ENCODE measurements at regions not wholly inside any gene's neighbourhood (a gene's known extent, or its start where the extent isn't known, plus 50 kb on each side); places are given as distances from the start of the nearest gene placed in this dataset.
"Not testable (repeated sequence)": the region's sequence is repeated elsewhere in the genome, so short reads cannot be mapped to it uniquely, and the experiment has no call there.

DNA sequence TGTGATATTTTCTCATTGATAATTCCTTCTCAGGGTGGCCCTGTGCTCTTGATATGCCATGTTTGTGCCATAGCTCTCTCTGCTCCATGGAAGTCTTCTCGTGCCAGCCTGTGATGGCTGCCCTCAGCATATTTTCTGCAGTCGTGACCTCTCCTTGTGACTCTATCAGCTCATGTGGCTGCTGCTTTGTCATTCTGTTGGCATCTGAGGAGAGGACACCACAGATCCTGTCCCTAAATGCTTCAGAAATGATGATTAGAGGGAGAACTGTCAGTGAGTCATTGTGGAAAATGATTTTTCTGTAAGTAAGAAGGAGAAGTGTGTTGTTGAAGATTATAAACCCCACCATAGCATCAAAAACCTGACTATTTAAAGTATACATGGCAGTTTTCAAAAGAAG is 286.0 kb downstream of the ADGRL2 start:
- no peak for DNase-seq (ENCODE audit: extremely low read depth, low read depth)

DNA sequence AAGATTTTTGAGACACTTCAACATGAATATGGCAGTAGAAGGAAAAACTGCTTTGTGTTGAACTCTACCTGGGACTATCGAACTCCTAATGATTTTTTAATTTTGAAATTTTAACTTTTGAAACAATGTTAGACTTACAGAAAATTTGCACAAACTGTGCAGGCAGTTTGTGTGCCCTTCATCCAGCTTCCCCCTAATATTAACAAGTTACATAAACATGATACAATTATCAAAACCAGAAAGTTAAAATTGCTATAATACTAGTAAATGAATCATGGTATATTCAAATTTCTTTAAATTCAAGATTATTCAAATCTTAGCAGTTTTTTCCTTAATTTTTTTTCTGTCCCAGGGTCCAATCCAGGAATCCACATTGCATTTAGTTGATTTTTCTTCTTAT is 278.9 kb downstream of the ADGRL2 start:
- no peak for DNase-seq (ENCODE audit: extremely low read depth, low read depth)

- no peak for DNase-seq (ENCODE audit: extremely low read depth, low read depth)
Measured at GRCh38 chr1:82073659-82074058, 272.9 kb downstream of the ADGRL2 start.

DNA sequence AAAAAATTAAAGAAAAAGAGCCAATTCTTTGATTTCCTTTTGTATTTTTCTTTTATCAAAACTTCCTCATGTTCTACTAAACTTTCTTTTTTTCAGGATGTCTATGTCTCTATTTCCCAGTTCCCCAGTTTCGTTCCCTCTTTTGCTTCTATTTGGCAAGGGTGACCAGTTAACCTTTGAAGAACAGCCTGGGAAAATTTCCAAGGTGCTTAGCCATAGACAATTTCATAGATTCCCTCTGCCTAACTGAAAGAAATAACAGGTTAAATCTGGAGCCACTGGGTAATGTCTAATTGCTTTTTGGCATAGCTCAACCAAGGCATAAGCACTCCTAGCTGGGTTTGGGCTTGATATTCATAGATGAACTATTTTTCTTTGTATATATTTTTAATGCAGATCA is 272.3 kb downstream of the ADGRL2 start:
- DNase-seq (ENCODE audit: extremely low read depth, low read depth), result no peak

DNA sequence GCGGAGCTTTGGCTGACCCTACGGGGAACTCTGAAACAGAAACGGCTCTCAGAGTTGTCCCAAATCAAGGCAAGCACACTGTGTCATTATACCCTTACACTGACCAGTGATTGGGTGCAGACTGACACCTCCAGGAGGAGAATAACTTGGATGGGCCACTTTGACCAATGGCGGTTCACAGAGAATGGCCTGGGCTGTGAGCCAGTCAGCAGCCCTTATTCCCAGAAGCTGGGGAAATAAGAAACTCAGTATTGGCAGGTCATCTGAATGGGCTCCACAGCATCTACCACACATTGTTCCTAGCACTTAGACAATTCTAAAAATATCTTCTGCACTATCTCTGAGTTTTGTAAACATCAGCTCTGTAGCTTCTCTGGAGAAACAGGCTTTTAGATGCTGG is 265.2 kb downstream of the ADGRL2 start:
- no peak for DNase-seq (ENCODE audit: extremely low read depth, low read depth)

GRCh38 chr1:82064691-82065090 is 264.0 kb downstream of the ADGRL2 start:
- no peak for DNase-seq (ENCODE audit: extremely low read depth, low read depth)

DNA sequence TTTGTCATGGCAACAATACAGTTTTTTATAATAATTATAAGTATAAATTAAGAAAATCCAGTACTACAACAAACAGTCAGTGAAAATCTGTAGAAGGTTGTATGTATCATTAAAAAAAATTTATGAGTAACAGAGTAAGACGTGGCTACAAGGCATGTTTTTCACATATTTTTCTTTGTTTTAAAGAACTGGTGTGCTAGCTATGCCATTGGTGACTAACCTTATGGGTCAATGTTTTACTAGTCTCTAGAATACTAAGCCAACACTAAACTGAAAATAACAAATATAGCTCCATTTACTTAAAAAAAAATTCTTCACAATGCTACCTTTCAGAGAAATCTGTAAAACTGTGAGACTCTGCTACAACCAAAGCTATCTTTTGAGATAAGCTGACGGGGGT is 261.5 kb downstream of the ADGRL2 start:
- no peak for DNase-seq (ENCODE audit: extremely low read depth, low read depth)

GRCh38 chr1:82059959-82060358 is 259.2 kb downstream of the ADGRL2 start:
- DNase-seq (ENCODE audit: extremely low read depth, low read depth), result no peak

GRCh38 chr1:82057011-82057410 is 256.3 kb downstream of the ADGRL2 start:
- no peak for DNase-seq (ENCODE audit: extremely low read depth, low read depth)

DNA sequence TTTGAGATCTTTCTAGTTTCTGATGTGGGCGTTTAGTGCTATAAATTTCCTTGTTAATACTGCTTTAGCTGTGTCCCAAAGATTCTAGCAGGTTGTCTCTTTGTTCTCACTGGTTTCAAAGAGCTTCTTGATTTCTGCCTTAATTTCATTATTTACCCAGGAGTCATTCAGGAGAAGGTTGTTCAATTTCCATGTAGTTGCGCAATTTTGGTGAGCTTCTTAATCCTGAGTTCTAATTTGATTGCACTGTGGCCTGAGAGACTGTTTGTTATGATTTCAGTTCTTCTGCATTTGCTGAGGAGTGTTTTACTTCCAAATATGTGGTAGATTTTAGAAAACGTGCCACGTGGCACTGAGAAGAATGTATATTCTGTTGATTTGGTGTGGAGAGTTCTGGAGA is 254.6 kb downstream of the ADGRL2 start:
- DNase-seq (ENCODE audit: extremely low read depth, low read depth), result not testable (repeated sequence)

DNA sequence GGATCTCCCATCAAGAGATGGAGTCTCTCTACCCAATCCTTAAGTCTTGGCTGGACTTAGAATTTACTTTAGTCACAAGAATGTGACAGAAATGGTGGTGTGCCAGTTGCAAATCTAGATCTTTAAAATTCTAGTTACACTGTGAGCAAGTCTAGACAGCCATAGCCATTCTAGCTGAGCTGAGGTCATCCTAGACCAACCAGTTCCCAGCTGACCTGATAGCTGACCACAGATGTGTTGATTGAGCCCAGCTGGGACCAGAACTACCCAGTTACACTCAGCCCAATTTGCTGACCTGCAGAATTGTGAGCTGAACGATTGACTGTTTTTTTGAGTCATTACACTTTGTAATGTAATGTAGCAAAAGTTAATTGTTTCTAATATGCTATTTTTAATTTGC is 251.8 kb downstream of the ADGRL2 start:
- no peak for DNase-seq (ENCODE audit: extremely low read depth, low read depth)

- no peak for DNase-seq (ENCODE audit: extremely low read depth, low read depth)
Measured at GRCh38 chr1:82048596-82048995, 247.9 kb downstream of the ADGRL2 start.

GRCh38 chr1:82045221-82045620 is 244.5 kb downstream of the ADGRL2 start:
- DNase-seq (ENCODE audit: extremely low read depth, low read depth), result no peak

GRCh38 chr1:82044536-82044935 is 243.8 kb downstream of the ADGRL2 start:
- DNase-seq (ENCODE audit: extremely low read depth, low read depth), result no peak

- no peak for DNase-seq (ENCODE audit: extremely low read depth, low read depth)
Measured at GRCh38 chr1:82044111-82044510, 243.4 kb downstream of the ADGRL2 start.

GRCh38 chr1:82042306-82043060 is 241.7 kb downstream of the ADGRL2 start:
- no peak for DNase-seq (ENCODE audit: extremely low read depth, low read depth)
